Thyroid gland (tissue), 4 donors: ENCODE measurements at regions not wholly inside any gene's neighbourhood (a gene's known extent, or its start where the extent isn't known, plus 50 kb on each side); places are given as distances from the start of the nearest gene placed in this dataset.

Experiments used
- DNase-seq, 2 donors: peaks; one replicate each; pipeline ENCODE4 v3.0.0-alpha.2; 2019
- H3K27ac ChIP-seq, 3 donors: fragments of 200-600 bp; sonication (generic); 1 replicate in 2 of 3; 2 replicates in 1 of 3; pipeline ENCODE4 v1.5.1; 2016 to 2019; ENCODE audit warnings: mild to moderate bottlenecking in 1 of 3, moderate library complexity in 1 of 3
- H3K27me3 ChIP-seq: fragments of 200-600 bp; sonication (generic); one replicate; pipeline ENCODE4 v1.5.1; 2019
- H3K36me3 ChIP-seq, 2 donors: fragments of 200-600 bp; sonication (generic); one replicate each; pipeline ENCODE4 v1.5.1; 2016 to 2019
- H3K4me1 ChIP-seq, 2 donors: fragments of 200-600 bp; sonication (generic); one replicate each; pipeline ENCODE4 v1.5.1; 2017 to 2019
- H3K4me3 ChIP-seq, 3 donors: fragments of 200-600 bp; sonication (generic); replicated peaks in 1 of 3; 1 replicate in 2 of 3; 2 replicates in 1 of 3; pipeline ENCODE4 v1.5.1; 2016; ENCODE audit warnings: mild to moderate bottlenecking in 1 of 3
- H3K9me3 ChIP-seq: fragments of 200-600 bp; sonication (generic); one replicate; pipeline ENCODE4 v1.5.1; 2017
- POLR2A ChIP-seq, 2 donors: fragments of 450-650 bp; IDR thresholded peaks; one replicate each; pipeline ENCODE4 v1.6.1; 2017; ENCODE audit warnings: antibody characterized with exemption in 2 of 2, mild to moderate bottlenecking in 2 of 2, moderate library complexity in 1 of 2
- WGBS, 2 donors: methylation state at CpG; one replicate each; pipeline ENCODE4 v1.1.5; 2017; 5-methylcytosine and 5-hydroxymethylcytosine counted together
- intact Hi-C: fragments of 100-400 bp; cut with DNase I; formaldehyde crosslinking; loops from one replicate; pipeline ENCODE4 v1.15.1; 2023
- TF ChIP-seq, protein P1 (sequence below), 6 experiments: fragments of 200-600 bp in 3 of 6; fragments of 450-650 bp in 3 of 6; sonication (generic) in 3 of 6; IDR thresholded peaks; one replicate each; pipeline ENCODE4 v1.5.1; 2016 to 2019; ENCODE audit warnings: antibody characterized with exemption in 6 of 6, mild to moderate bottlenecking in 2 of 6, inconsistent platforms in 1 of 6, moderate library complexity in 1 of 6

DNA sequence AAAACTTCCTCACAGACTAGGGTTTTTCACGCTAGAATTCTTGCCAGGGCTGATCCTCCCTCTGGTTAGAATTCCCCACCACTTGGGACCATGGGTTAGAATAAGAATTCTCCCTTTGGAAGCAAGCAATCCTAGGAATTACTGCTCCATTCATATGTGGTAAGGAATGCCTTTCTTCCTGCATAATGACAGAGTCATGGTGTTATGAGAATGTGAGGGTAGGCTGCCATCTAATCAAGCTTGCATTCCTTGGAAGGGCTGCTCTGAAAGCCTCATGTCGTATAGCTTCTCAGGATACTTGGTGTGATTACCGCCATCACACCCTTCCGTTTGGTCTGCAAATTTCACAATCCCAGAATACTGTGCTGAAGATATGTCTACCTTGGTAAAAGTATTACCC is 1282.4 kb upstream of the PIK3C3 start:
- TF ChIP-seq, protein P1, sequence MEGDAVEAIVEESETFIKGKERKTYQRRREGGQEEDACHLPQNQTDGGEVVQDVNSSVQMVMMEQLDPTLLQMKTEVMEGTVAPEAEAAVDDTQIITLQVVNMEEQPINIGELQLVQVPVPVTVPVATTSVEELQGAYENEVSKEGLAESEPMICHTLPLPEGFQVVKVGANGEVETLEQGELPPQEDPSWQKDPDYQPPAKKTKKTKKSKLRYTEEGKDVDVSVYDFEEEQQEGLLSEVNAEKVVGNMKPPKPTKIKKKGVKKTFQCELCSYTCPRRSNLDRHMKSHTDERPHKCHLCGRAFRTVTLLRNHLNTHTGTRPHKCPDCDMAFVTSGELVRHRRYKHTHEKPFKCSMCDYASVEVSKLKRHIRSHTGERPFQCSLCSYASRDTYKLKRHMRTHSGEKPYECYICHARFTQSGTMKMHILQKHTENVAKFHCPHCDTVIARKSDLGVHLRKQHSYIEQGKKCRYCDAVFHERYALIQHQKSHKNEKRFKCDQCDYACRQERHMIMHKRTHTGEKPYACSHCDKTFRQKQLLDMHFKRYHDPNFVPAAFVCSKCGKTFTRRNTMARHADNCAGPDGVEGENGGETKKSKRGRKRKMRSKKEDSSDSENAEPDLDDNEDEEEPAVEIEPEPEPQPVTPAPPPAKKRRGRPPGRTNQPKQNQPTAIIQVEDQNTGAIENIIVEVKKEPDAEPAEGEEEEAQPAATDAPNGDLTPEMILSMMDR (IDR thresholded peaks at IDR 0.05), result no peak
- TF ChIP-seq POLR2A (IDR thresholded peaks at IDR 0.05), result no peak
- Histone ChIP-seq H3K4me1 (no peaks in the 10 kb centered on the region), H3K27ac (no peak overlapping the region), H3K36me3 (no peaks in the 10 kb centered on the region), H3K4me3 (no peak overlapping the region), H3K9me3 (no peaks in the 10 kb centered on the region), H3K27me3 (no peaks in the 10 kb centered on the region)
- 77 to 82% methylated on average over 4 of the region's 4 CpGs for WGBS, 2 donors
- DNase-seq, result no peak
- intact Hi-C loops, result no loop called here

DNA sequence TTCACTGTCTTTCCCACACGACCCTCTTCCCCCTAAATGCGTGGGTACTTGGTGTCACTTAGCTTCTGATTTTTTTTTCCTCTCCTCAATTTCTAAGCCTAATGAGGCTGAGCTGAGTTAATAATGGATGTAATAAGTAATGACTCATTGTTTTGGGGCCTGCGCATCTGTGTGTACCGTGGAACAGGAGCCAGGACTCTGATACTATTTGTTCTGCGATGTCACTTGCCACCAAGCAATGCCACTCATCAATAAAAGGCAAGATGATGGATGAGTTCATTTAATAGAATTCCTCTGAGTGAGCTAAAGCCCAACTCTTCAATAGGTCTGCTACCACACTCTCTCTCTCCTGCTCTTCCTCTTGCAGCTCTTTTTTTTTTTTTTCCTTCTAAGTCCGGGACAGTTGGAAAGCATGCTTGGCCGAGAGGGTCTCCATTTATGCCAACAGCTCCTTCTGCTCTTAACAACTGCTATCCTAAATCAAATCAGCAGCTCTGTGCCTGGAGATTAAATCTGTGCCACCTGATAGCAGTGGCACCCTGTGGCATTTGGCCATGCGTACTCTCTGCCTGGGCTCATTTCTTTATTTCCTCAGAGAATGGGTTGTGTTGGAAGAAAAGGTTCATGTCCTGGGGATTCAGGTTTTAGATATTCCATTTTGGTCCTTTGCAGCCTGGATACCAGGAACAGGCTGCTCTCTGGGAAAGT is 1284.2 kb upstream of the PIK3C3 start:
- no peak for DNase-seq
- no peak for TF ChIP-seq POLR2A (IDR thresholded peaks at IDR 0.05)
- TF ChIP-seq, protein P1 (IDR thresholded peaks at IDR 0.05), result no peak
- Histone ChIP-seq H3K27ac (no peak overlapping the region), H3K4me1 (no peaks in the 10 kb centered on the region), H3K27me3 (no peaks in the 10 kb centered on the region), H3K4me3 (no peak overlapping the region), H3K9me3 (no peaks in the 10 kb centered on the region), H3K36me3 (no peaks in the 10 kb centered on the region)
- intact Hi-C loops, result no loop called here
- 53 to 73% methylated on average over 8 of the region's 8 CpGs for WGBS, 2 donors

DNA sequence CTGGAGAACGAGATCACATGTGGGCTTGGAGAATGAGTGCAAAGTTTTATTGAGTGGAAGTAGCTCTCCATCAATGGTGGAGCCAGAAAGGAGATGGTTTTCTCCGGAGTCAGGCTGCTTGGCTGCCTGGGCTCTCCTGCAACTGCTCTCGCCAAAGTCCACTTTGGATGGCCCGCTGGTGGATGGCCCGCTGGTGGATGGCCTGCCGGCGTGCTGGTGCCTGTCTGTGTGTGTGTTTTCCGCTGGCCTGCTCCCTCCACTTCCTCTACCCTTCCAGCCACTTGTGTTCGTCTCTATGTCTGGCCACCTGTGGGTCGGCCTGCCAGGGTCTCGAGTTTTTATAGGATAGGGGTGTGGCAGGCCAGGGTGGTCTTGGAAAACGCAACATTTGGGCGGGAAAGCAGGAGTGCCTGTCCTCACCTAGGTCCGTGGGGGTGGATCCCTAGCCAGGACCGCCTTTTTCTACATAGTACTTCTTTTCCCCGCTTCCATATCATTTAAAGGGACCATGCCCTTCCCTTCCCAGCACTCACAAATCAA is 1292.1 kb upstream of the PIK3C3 start:
- intact Hi-C loops, result no loop called here
- H3K4me3 ChIP-seq, result no peak overlapping the region
- WGBS, 2 donors, result 91 to 95% methylated on average over 15 to 16 of the region's 16 CpGs
- no peaks in the 10 kb centered on the region for H3K27me3 ChIP-seq
- no peaks in the 10 kb centered on the region for H3K36me3 ChIP-seq
- H3K27ac ChIP-seq, result no peak overlapping the region
- no peak for DNase-seq
- no peaks in the 10 kb centered on the region for H3K9me3 ChIP-seq
- no peaks in the 10 kb centered on the region for H3K4me1 ChIP-seq
- no peak for TF ChIP-seq POLR2A (IDR thresholded peaks at IDR 0.05)
- TF ChIP-seq, protein P1 (IDR thresholded peaks at IDR 0.05), result no peak

DNA sequence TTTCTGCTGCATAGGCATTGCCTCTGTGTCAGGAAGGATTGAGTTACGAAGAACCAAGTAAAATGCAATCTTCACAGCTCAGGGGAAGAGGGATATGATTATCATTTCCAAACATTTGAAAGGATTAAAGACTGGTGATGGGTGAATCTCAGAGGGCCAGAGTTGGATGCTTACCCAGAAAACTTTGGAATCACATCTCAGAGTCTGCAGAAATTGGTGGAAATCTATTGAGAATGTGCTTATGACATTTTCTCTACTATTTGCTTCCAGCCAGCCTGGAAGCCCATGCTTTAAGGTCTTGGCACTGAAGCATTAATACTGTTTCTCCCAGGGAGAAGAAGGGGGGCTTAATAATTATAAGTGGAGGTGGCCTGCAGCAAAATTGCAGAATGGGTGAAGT is 1301.4 kb upstream of the PIK3C3 start:
- H3K27me3 ChIP-seq, result no peaks in the 10 kb centered on the region
- H3K4me1 ChIP-seq, result no peaks in the 10 kb centered on the region
- H3K36me3 ChIP-seq, result no peaks in the 10 kb centered on the region
- intact Hi-C loops, result no loop called here
- H3K4me3 ChIP-seq, result no peak overlapping the region
- no peak for TF ChIP-seq POLR2A (IDR thresholded peaks at IDR 0.05)
- TF ChIP-seq, protein P1 (IDR thresholded peaks at IDR 0.05), result no peak
- H3K9me3 ChIP-seq, result no peaks in the 10 kb centered on the region
- no peak overlapping the region for H3K27ac ChIP-seq
- DNase-seq, result no peak
- 73 to 83% methylated on average over 1 of the region's 1 CpG for WGBS, 2 donors

DNA sequence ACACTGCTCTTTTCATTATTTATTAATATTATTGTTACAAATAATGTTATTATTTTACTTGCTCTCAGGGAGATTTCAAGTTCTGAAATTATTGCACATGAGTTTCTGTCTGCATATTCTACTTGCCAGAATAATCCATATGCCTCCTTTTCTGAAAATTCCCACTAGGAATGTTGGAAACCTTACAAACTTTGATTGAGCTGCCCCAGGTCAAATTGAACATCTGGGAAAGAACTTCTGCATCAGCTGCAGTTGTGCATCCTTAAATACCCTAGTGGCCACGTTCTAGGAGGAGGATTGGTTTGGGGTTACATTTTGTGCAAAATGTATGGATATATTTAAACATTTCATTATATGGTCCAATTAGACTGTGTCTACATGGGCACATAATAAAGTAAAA is 1302.7 kb upstream of the PIK3C3 start:
- TF ChIP-seq, protein P1 (IDR thresholded peaks at IDR 0.05), result no peak
- no peak for TF ChIP-seq POLR2A (IDR thresholded peaks at IDR 0.05)
- DNase-seq, result no peak
- no peaks in the 10 kb centered on the region for H3K9me3 ChIP-seq
- 49 to 55% methylated on average over 1 of the region's 1 CpG for WGBS, 2 donors
- H3K27ac ChIP-seq, result no peak overlapping the region
- no peak overlapping the region for H3K4me3 ChIP-seq
- intact Hi-C loops, result no loop called here
- no peaks in the 10 kb centered on the region for H3K36me3 ChIP-seq
- H3K27me3 ChIP-seq, result no peaks in the 10 kb centered on the region
- no peaks in the 10 kb centered on the region for H3K4me1 ChIP-seq
